ENCODE measurements at regions not wholly inside any gene's neighbourhood (a gene's known extent, or its start where the extent isn't known, plus 50 kb on each side); places are given as distances from the start of the nearest gene placed in this dataset.
"Not testable (repeated sequence)": the region's sequence is repeated elsewhere in the genome, so short reads cannot be mapped to it uniquely, and the experiment has no call there.

- DNase-seq; intact Hi-C loops (cut with micrococcal nuclease); ATAC-seq: not testable (repeated sequence)
Measured at GRCh38 chr1:147348592-147348991, 106.1 kb downstream of the CHD1L start.

- no peak for ATAC-seq
- intact Hi-C loops (cut with micrococcal nuclease) = no loop called here
- DNase-seq = no peak
Measured at GRCh38 chr1:147349533-147349932, 107.0 kb downstream of the CHD1L start.

GRCh38 chr1:147351140-147351835, 108.8 kb downstream of the CHD1L start:
- no peak for DNase-seq
- intact Hi-C loops (cut with micrococcal nuclease) = no loop called here
- no peak for ATAC-seq

GRCh38 chr1:147377263-147378246, 135.1 kb downstream of the CHD1L start:
- intact Hi-C loops (cut with micrococcal nuclease) = no loop called here
- ATAC-seq (no peak), DNase-seq (no peak)

GRCh38 chr1:147379889-147380288, 137.4 kb downstream of the CHD1L start:
- ATAC-seq (no peak), DNase-seq (no peak)
- intact Hi-C loops (cut with micrococcal nuclease) = no loop called here

- intact Hi-C loops (cut with micrococcal nuclease) = no loop called here
- no peak for DNase-seq
- no peak for ATAC-seq
Measured at GRCh38 chr1:147384804-147385203, 142.3 kb downstream of the CHD1L start.

GRCh38 chr1:147388969-147389368, 146.5 kb downstream of the CHD1L start:
- DNase-seq = no peak
- no peak for ATAC-seq
- intact Hi-C loops (cut with micrococcal nuclease) = no loop called here

- DNase-seq = no peak
- peak; percentile 46 for ATAC-seq
- intact Hi-C loops (cut with micrococcal nuclease) = loop anchor here (5.0 kb wide), 1 partner anchor 117 kb away; no protein-coding TSS in a partner anchor
Measured at GRCh38 chr1:147389532-147390184, 147.2 kb downstream of the CHD1L start.

- no peak for ATAC-seq
- intact Hi-C loops (cut with micrococcal nuclease) = loop anchor here (5.0 kb wide), 1 partner anchor 118 kb away; no protein-coding TSS in a partner anchor
- DNase-seq = no peak
Measured at GRCh38 chr1:147390185-147390542, 147.7 kb downstream of the CHD1L start.

GRCh38 chr1:147391114-147391513, 148.6 kb downstream of the CHD1L start:
- intact Hi-C loops (cut with micrococcal nuclease) = loop anchor here (5.0 kb wide), 1 partner anchor 119 kb away; no protein-coding TSS in a partner anchor
- DNase-seq (no peak), ATAC-seq (no peak)

GRCh38 chr1:147402326-147403045, 138.8 kb upstream of the BCL9 start:
- intact Hi-C loops (cut with micrococcal nuclease); ATAC-seq; DNase-seq: not testable (repeated sequence)

- ATAC-seq; DNase-seq; intact Hi-C loops (cut with micrococcal nuclease): not testable (repeated sequence)
Measured at GRCh38 chr1:147404344-147404743, 137.0 kb upstream of the BCL9 start.

- DNase-seq (no peak), ATAC-seq (no peak)
- intact Hi-C loops (cut with micrococcal nuclease) = no loop called here
Measured at GRCh38 chr1:147409886-147410285, 131.4 kb upstream of the BCL9 start.

- intact Hi-C loops (cut with micrococcal nuclease) = no loop called here
- no peak for DNase-seq
- ATAC-seq = no peak
Measured at GRCh38 chr1:147413110-147413605, 128.1 kb upstream of the BCL9 start.

GRCh38 chr1:147414505-147415163, 126.7 kb upstream of the BCL9 start:
- DNase-seq (no peak), ATAC-seq (no peak)
- intact Hi-C loops (cut with micrococcal nuclease) = no loop called here

GRCh38 chr1:147417024-147417423, 124.3 kb upstream of the BCL9 start:
- DNase-seq (no peak), ATAC-seq (no peak)
- intact Hi-C loops (cut with micrococcal nuclease) = no loop called here

GRCh38 chr1:147423100-147423827, 118.0 kb upstream of the BCL9 start:
- intact Hi-C loops (cut with micrococcal nuclease); DNase-seq; ATAC-seq: not testable (repeated sequence)

- intact Hi-C loops (cut with micrococcal nuclease) = no loop called here
- no peak for ATAC-seq
- DNase-seq = no peak
Measured at GRCh38 chr1:147434921-147435320, 106.4 kb upstream of the BCL9 start.
